ENCODE measurements at regions not wholly inside any gene's neighbourhood (a gene's known extent, or its start where the extent isn't known, plus 50 kb on each side); places are given as distances from the start of the nearest gene placed in this dataset.

GRCh38 chr9:93826905-93827544, 128.1 kb downstream of the BARX1 start:
- FAIRE-seq: no peak
- DNase-seq (ENCODE audit: insufficient read length): no peak
- TF ChIP-seq TAF1 (IDR thresholded peaks at IDR 0.05; ENCODE audit: borderline replicate concordance, low read depth, low read length) (no peak), POLR2A (IDR thresholded peaks at IDR 0.05; ENCODE audit: low read depth, low read length) (no peak), POLR2AphosphoS5 (IDR thresholded peaks at IDR 0.05; ENCODE audit: low read depth, low read length) (no peak)

- TF ChIP-seq POLR2A (IDR thresholded peaks at IDR 0.05; ENCODE audit: low read depth, low read length) (no peak), POLR2AphosphoS5 (IDR thresholded peaks at IDR 0.05; ENCODE audit: low read depth, low read length) (no peak), TAF1 (IDR thresholded peaks at IDR 0.05; ENCODE audit: borderline replicate concordance, low read depth, low read length) (no peak)
- DNase-seq (ENCODE audit: insufficient read length) (no peak), FAIRE-seq (no peak)
Measured at GRCh38 chr9:93826209-93826608, 128.9 kb downstream of the BARX1 start.

GRCh38 chr9:93825348-93826115, 129.6 kb downstream of the BARX1 start:
- FAIRE-seq: no peak
- TF ChIP-seq POLR2AphosphoS5 (IDR thresholded peaks at IDR 0.05; ENCODE audit: low read depth, low read length): no peak
- no peak for TF ChIP-seq TAF1 (IDR thresholded peaks at IDR 0.05; ENCODE audit: borderline replicate concordance, low read depth, low read length)
- TF ChIP-seq POLR2A (IDR thresholded peaks at IDR 0.05; ENCODE audit: low read depth, low read length): no peak

GRCh38 chr9:93824386-93825294, 130.5 kb downstream of the BARX1 start:
- DNase-seq (ENCODE audit: insufficient read length): no peak
- FAIRE-seq: no peak

More at GRCh38 chr9:93825348-93826115, 129.6 kb downstream of the BARX1 start:
- DNase-seq (ENCODE audit: insufficient read length): no peak

GRCh38 chr9:93823245-93824072, 131.7 kb downstream of the BARX1 start:
- TF ChIP-seq POLR2A (IDR thresholded peaks at IDR 0.05; ENCODE audit: low read depth, low read length) (no peak), POLR2AphosphoS5 (IDR thresholded peaks at IDR 0.05; ENCODE audit: low read depth, low read length) (no peak), TAF1 (IDR thresholded peaks at IDR 0.05; ENCODE audit: borderline replicate concordance, low read depth, low read length) (no peak)
- no peak for FAIRE-seq
- no peak for DNase-seq (ENCODE audit: insufficient read length)

More at GRCh38 chr9:93824386-93825294, 130.5 kb downstream of the BARX1 start:
- TF ChIP-seq POLR2AphosphoS5 (IDR thresholded peaks at IDR 0.05; ENCODE audit: low read depth, low read length) (no peak), TAF1 (IDR thresholded peaks at IDR 0.05; ENCODE audit: borderline replicate concordance, low read depth, low read length) (no peak), POLR2A (IDR thresholded peaks at IDR 0.05; ENCODE audit: low read depth, low read length) (no peak)

- no peak for DNase-seq (ENCODE audit: insufficient read length)
- FAIRE-seq: no peak
- TF ChIP-seq POLR2AphosphoS5 (IDR thresholded peaks at IDR 0.05; ENCODE audit: low read depth, low read length) (no peak), TAF1 (IDR thresholded peaks at IDR 0.05; ENCODE audit: borderline replicate concordance, low read depth, low read length) (no peak), POLR2A (IDR thresholded peaks at IDR 0.05; ENCODE audit: low read depth, low read length) (no peak)
Measured at GRCh38 chr9:93822229-93822628, 132.9 kb downstream of the BARX1 start.

DNA sequence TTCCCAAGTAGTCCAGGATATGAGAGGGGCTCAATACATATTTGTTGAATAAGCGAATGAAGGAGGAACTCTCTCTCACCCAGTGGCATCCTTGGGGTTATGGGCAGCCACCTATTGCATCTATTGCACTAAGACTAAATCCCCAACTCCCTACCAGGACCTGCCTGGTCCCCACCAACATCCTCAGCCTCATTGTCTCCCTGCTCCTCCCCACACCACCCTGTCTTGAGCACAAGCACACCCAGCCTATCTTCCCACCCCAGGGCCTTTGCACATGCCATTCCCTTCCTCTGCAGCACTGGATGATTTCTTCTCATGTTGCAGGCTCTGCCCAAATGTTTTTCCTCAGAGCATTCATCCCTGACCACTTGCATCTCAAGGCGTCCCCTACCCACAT, 133.8 kb downstream of the BARX1 start:
- DNase-seq (ENCODE audit: insufficient read length) (no peak), FAIRE-seq (no peak)
- no peak for TF ChIP-seq TAF1 (IDR thresholded peaks at IDR 0.05; ENCODE audit: borderline replicate concordance, low read depth, low read length)

DNA sequence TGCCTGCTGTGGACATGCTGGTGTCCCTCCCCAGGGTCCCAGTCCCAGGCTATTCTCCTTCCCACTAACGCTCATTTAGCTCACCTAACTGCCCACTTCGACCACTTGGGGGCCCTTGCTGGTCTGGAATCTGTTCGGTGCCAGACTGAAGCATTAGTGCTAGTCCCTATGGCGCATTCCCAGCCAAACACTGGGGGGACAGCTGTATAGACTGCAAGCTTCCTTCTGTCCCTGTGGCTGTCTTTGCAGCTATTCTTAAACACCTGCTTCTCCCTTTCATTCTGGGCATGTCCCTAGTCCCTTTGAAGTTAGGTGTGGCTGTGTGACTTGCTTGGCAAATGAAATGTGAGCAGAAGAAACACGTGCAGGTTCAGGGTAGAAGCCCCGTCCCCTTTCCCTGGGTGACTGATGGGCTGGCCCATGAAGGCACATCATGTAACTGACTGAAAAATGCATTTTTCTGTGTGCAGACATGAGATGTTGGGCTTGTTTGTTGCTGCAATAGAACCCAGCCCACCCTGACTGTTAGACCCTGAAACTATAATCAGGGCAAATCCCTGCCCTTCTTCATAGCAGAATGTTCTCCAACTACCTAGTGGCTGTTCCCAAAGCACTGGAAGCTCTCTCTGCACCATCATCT, 134.4 kb downstream of the BARX1 start:
- FAIRE-seq (no peak), DNase-seq (ENCODE audit: insufficient read length) (no peak)
- TF ChIP-seq POLR2AphosphoS5 (IDR thresholded peaks at IDR 0.05; ENCODE audit: low read depth, low read length) (no peak), TAF1 (IDR thresholded peaks at IDR 0.05; ENCODE audit: borderline replicate concordance, low read depth, low read length) (no peak), POLR2A (IDR thresholded peaks at IDR 0.05; ENCODE audit: low read depth, low read length) (no peak)

DNA sequence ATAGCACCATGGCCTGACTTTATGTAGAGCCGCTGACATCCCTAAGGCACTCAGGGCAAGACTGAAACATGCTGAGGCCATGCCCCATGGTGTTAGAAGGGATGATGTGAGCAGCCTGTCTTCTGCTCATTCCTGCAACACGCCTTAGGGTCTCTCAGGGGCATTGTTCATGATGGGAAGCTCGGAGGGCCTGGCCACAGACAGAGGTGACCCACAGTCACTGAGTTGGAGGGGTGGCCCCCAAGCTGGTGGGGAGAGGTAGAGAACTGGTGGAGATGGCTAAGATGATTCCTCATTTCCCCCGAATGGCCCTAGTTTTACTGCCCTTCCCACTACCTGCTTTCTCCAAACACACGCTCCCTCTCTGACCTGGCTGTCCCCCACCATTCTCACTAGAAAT, 135.2 kb downstream of the BARX1 start:
- TF ChIP-seq TAF1 (IDR thresholded peaks at IDR 0.05; ENCODE audit: borderline replicate concordance, low read depth, low read length) (no peak), POLR2AphosphoS5 (IDR thresholded peaks at IDR 0.05; ENCODE audit: low read depth, low read length) (no peak), POLR2A (IDR thresholded peaks at IDR 0.05; ENCODE audit: low read depth, low read length) (no peak)
- DNase-seq (ENCODE audit: insufficient read length): no peak
- FAIRE-seq: no peak

GRCh38 chr9:93818827-93819472, 136.2 kb downstream of the BARX1 start:
- DNase-seq (ENCODE audit: insufficient read length): no peak
- FAIRE-seq: no peak
- TF ChIP-seq TAF1 (IDR thresholded peaks at IDR 0.05; ENCODE audit: borderline replicate concordance, low read depth, low read length): no peak
- TF ChIP-seq POLR2A (IDR thresholded peaks at IDR 0.05; ENCODE audit: low read depth, low read length): no peak
- no peak for TF ChIP-seq POLR2AphosphoS5 (IDR thresholded peaks at IDR 0.05; ENCODE audit: low read depth, low read length)
